ENCODE measurements at regions not wholly inside any gene's neighbourhood (a gene's known extent, or its start where the extent isn't known, plus 50 kb on each side); places are given as distances from the start of the nearest gene placed in this dataset.
"Not testable (repeated sequence)": the region's sequence is repeated elsewhere in the genome, so short reads cannot be mapped to it uniquely, and the experiment has no call there.

- peaks cover 12% of the 10 kb centered on the region for H3K36me3 Mint-ChIP-seq
- ChIA-PET POLR2A (no interaction called here), CTCF (no interaction called here)
- H3K27me3 Mint-ChIP-seq (ENCODE audit: low read depth): no peaks in the 10 kb centered on the region
- no peaks in the 10 kb centered on the region for H3K4me1 Mint-ChIP-seq
- no peak for TF ChIP-seq SMAD3 (CRISPR knock-in tag; IDR thresholded peaks at IDR 0.05; ENCODE audit: borderline replicate concordance)
- DNase-seq (ENCODE audit: low spot score): no peak
- no peak for ATAC-seq
- no peak overlapping the region for H3K4me3 Mint-ChIP-seq
- no peak overlapping the region for H3K27ac Mint-ChIP-seq
- peaks cover 54% of the 10 kb centered on the region for H3K9me3 Mint-ChIP-seq
These were observed 371.7 kb upstream of the DEPDC1 start for GRCh38 chr1:68868606-68869005.

GRCh38 chr1:68873144-68873543 lies 376.3 kb upstream of the DEPDC1 start:
- ChIA-PET CTCF (no interaction called here), POLR2A (no interaction called here)
- no peak for TF ChIP-seq E2F1 (CRISPR knock-in tag; IDR thresholded peaks at IDR 0.05)
- no peak for TF ChIP-seq FOXP1 (CRISPR knock-in tag; IDR thresholded peaks at IDR 0.05; ENCODE audit: borderline replicate concordance)
- no peak for TF ChIP-seq AR (CRISPR knock-in tag; IDR thresholded peaks at IDR 0.05)
- no peak for TF ChIP-seq NR2C2 (CRISPR knock-in tag; IDR thresholded peaks at IDR 0.05)
- TF ChIP-seq AFF4 (CRISPR knock-in tag; IDR thresholded peaks at IDR 0.05; ENCODE audit: borderline replicate concordance): no peak
- TF ChIP-seq NR1H2 (CRISPR knock-in tag; IDR thresholded peaks at IDR 0.05): no peak
- TF ChIP-seq NFATC4 (CRISPR knock-in tag; IDR thresholded peaks at IDR 0.05): no peak
- no peak for TF ChIP-seq CBFB (CRISPR knock-in tag; IDR thresholded peaks at IDR 0.05; ENCODE audit: low read depth)
- no peak for TF ChIP-seq SMAD3 (CRISPR knock-in tag; IDR thresholded peaks at IDR 0.05; ENCODE audit: borderline replicate concordance)
- no peak for TF ChIP-seq USF2 (CRISPR knock-in tag; IDR thresholded peaks at IDR 0.05)
- no peak for TF ChIP-seq ZNF512 (CRISPR knock-in tag; IDR thresholded peaks at IDR 0.05; ENCODE audit: borderline replicate concordance)
- Mint-ChIP-seq H3K27ac (no peak overlapping the region), H3K4me3 (no peak overlapping the region), H3K4me1 (no peaks in the 10 kb centered on the region), H3K36me3 (peaks cover 14% of the 10 kb centered on the region), H3K9me3 (peaks cover 44% of the 10 kb centered on the region), H3K27me3 (ENCODE audit: low read depth) (no peaks in the 10 kb centered on the region)
- DNase-seq (ENCODE audit: low spot score): no peak
- ATAC-seq: no peak

- H3K27me3 Mint-ChIP-seq (ENCODE audit: low read depth); H3K9me3 Mint-ChIP-seq; POLR2A ChIA-PET; CTCF ChIA-PET; H3K36me3 Mint-ChIP-seq; H3K4me3 Mint-ChIP-seq: not testable (repeated sequence)
- peak; percentile 24; the same call in 1 of the 2 replicates for ATAC-seq
- peak; percentile 11 for DNase-seq (ENCODE audit: low spot score)
- peak overlapping the region; percentile 93 for H3K27ac Mint-ChIP-seq
- peaks cover 10% of the 10 kb centered on the region for H3K4me1 Mint-ChIP-seq
These were observed 384.7 kb upstream of the DEPDC1 start for GRCh38 chr1:68881330-68882194.

Data from WTC11 (cell line).